HFF-Myc (cell line): ENCODE measurements at regions not wholly inside any gene's neighbourhood (a gene's known extent, or its start where the extent isn't known, plus 50 kb on each side); places are given as distances from the start of the nearest gene placed in this dataset.

Experiments
- DNase-seq: peaks from one replicate; pipeline ENCODE4 v3.0.0-alpha.2; 2011; ENCODE audit warnings: low read depth; ENCODE audit errors: extremely low read depth
- H3K4me3 ChIP-seq: replicated peaks from 2 replicates; pipeline ENCODE4 v1.5.1; 2011; ENCODE audit warnings: low read depth, mild to moderate bottlenecking, control low read depth, low read length
- CTCF ChIP-seq: IDR thresholded peaks from 2 replicates; pipeline ENCODE4 v1.5.1; 2012; ENCODE audit warnings: mild to moderate bottlenecking, low read depth, low read length, control low read depth; ENCODE audit errors: missing control alignments

- no peak for TF ChIP-seq CTCF
- DNase-seq = no peak
- no peak overlapping the region for H3K4me3 ChIP-seq
These were observed 350.5 kb upstream of the OR4E1 start for GRCh38 chr14:22024137-22024536.

GRCh38 chr14:22018890-22019289 is 345.3 kb upstream of the OR4E1 start:
- no peak overlapping the region for H3K4me3 ChIP-seq
- no peak for DNase-seq
- no peak for TF ChIP-seq CTCF

- no peak overlapping the region for H3K4me3 ChIP-seq
- no peak for TF ChIP-seq CTCF
- DNase-seq = no peak
These were observed 338.8 kb upstream of the OR4E1 start for GRCh38 chr14:22012452-22012851.

GRCh38 chr14:22011253-22011642 is 337.6 kb upstream of the OR4E1 start:
- TF ChIP-seq CTCF = no peak
- H3K4me3 ChIP-seq = no peak overlapping the region
- no peak for DNase-seq

- H3K4me3 ChIP-seq = no peak overlapping the region
- TF ChIP-seq CTCF = no peak
These were observed 337.1 kb upstream of the OR4E1 start for GRCh38 chr14:22010545-22011252.

GRCh38 chr14:22008766-22009165 is 335.1 kb upstream of the OR4E1 start:
- DNase-seq = no peak
- no peak overlapping the region for H3K4me3 ChIP-seq
- TF ChIP-seq CTCF = no peak

More at GRCh38 chr14:22010545-22011252, 337.1 kb upstream of the OR4E1 start:
- DNase-seq = no peak
